HepG2 (cell line): ENCODE measurements at regions not wholly inside any gene's neighbourhood (a gene's known extent, or its start where the extent isn't known, plus 50 kb on each side); places are given as distances from the start of the nearest gene placed in this dataset.

ENCODE experiments used
- BORCS8-MEF2B ChIP-seq: sonication (generic); formaldehyde crosslinking; IDR thresholded peaks from 2 replicates; pipeline ENCODE4 v1.8.0; 2022; ENCODE audit warnings: mild to moderate bottlenecking, missing genetic modification reagents
- DMAP1 ChIP-seq: IDR thresholded peaks from 2 replicates; pipeline ENCODE4 v1.6.1; 2016
- DR1 ChIP-seq: sonication (generic); formaldehyde crosslinking; IDR thresholded peaks from 2 replicates; pipeline ENCODE4 v1.8.0; 2021; ENCODE audit warnings: mild to moderate bottlenecking, missing genetic modification reagents, inconsistent platforms
- FOXA3 ChIP-seq: IDR thresholded peaks from 2 replicates; pipeline ENCODE4 v1.6.1; 2016; ENCODE audit warnings: missing genetic modification reagents, missing compliant biosample characterization
- GPN1 ChIP-seq: sonication (generic); formaldehyde crosslinking; IDR thresholded peaks from 2 replicates; pipeline ENCODE4 v1.5.1; 2020; ENCODE audit warnings: missing genetic modification reagents, borderline replicate concordance
- HDAC2 ChIP-seq: sonication (generic); formaldehyde crosslinking; IDR thresholded peaks from 2 replicates; pipeline ENCODE4 v1.4.0; 2020; ENCODE audit warnings: missing genetic modification reagents
- KDM5A ChIP-seq: fragments of 200-600 bp; sonication (generic); IDR thresholded peaks from 2 replicates; pipeline ENCODE4 v1.7.0; 2018; ENCODE audit warnings: antibody characterized with exemption, mild to moderate bottlenecking, low read length, borderline replicate concordance
- MATR3 ChIP-seq: sonication (generic); formaldehyde crosslinking; IDR thresholded peaks from 2 replicates; pipeline ENCODE4 v1.4.0; 2020; ENCODE audit warnings: missing genetic modification reagents
- NCOA1 ChIP-seq: sonication (generic); formaldehyde crosslinking; IDR thresholded peaks from 2 replicates; pipeline ENCODE4 v1.9.0; 2021; ENCODE audit warnings: missing genetic modification reagents
- NFE2L2 ChIP-seq: fragments of 150-350 bp; IDR thresholded peaks from 2 replicates; pipeline ENCODE4 v1.6.1; 2014; ENCODE audit warnings: low read length
- RAD21 ChIP-seq: fragments of 450-650 bp; formaldehyde crosslinking; IDR thresholded peaks from 2 replicates; pipeline ENCODE4 v1.5.0; 2020; ENCODE audit warnings: mild to moderate bottlenecking
- SP140L ChIP-seq: sonication (generic); formaldehyde crosslinking; IDR thresholded peaks from 2 replicates; pipeline ENCODE4 v1.4.0; 2020; ENCODE audit warnings: missing genetic modification reagents, borderline replicate concordance
- SRF ChIP-seq: IDR thresholded peaks from 2 replicates; pipeline ENCODE4 v1.6.1; 2011; ENCODE audit warnings: mild to moderate bottlenecking, low read depth, low read length, moderate library complexity
- SRSF4 ChIP-seq: fragments of 200-400 bp; formaldehyde crosslinking; IDR thresholded peaks from one replicate; pipeline ENCODE4 v1.6.1; 2018; ENCODE audit warnings: mild to moderate bottlenecking, low read depth, low read length, moderate library complexity; ENCODE audit not compliant: poor library complexity, severe bottlenecking
- STAG1 ChIP-seq: sonication (generic); formaldehyde crosslinking; IDR thresholded peaks from 2 replicates; pipeline ENCODE4 v1.4.0; 2020; ENCODE audit warnings: missing genetic modification reagents
- THYN1 ChIP-seq: sonication (generic); formaldehyde crosslinking; IDR thresholded peaks from 2 replicates; pipeline ENCODE4 v1.8.1; 2023; ENCODE audit warnings: low read depth, mild to moderate bottlenecking, moderate library complexity, missing genetic modification reagents, borderline replicate concordance
- ZBTB25 ChIP-seq: IDR thresholded peaks from 2 replicates; pipeline ENCODE4 v1.6.1; 2018; ENCODE audit warnings: missing genetic modification reagents
- ZEB1 ChIP-seq: IDR thresholded peaks from 2 replicates; pipeline ENCODE4 v1.6.1; 2012; ENCODE audit warnings: mild to moderate bottlenecking, low read depth, inconsistent platforms; ENCODE audit not compliant: insufficient replicate concordance
- ZMYM4 ChIP-seq: sonication (generic); formaldehyde crosslinking; IDR thresholded peaks from 2 replicates; pipeline ENCODE4 v1.8.1; 2023; ENCODE audit warnings: mild to moderate bottlenecking, missing genetic modification reagents
- ZNF232 ChIP-seq: sonication (generic); formaldehyde crosslinking; IDR thresholded peaks from 2 replicates; pipeline ENCODE4 v1.4.0; 2020; ENCODE audit warnings: missing genetic modification reagents, borderline replicate concordance
- ZNF256 ChIP-seq: sonication (generic); formaldehyde crosslinking; conservative IDR thresholded peaks from 2 replicates; pipeline ENCODE4 v1.4.0; 2020; ENCODE audit warnings: missing genetic modification reagents
- ZNF337 ChIP-seq: sonication (generic); formaldehyde crosslinking; IDR thresholded peaks from 2 replicates; pipeline ENCODE4 v1.5.1; 2020; ENCODE audit warnings: missing genetic modification reagents, low read depth, mild to moderate bottlenecking, borderline replicate concordance
- ZNF34 ChIP-seq: sonication (generic); formaldehyde crosslinking; IDR thresholded peaks from 2 replicates; pipeline ENCODE4 v1.4.0; 2020; ENCODE audit warnings: mild to moderate bottlenecking, missing genetic modification reagents, borderline replicate concordance
- ZNF430 ChIP-seq: sonication (generic); formaldehyde crosslinking; IDR thresholded peaks from 2 replicates; pipeline ENCODE4 v1.9.0; 2021; ENCODE audit warnings: mild to moderate bottlenecking, missing genetic modification reagents
- ZNF530 ChIP-seq: sonication (generic); formaldehyde crosslinking; IDR thresholded peaks from 2 replicates; pipeline ENCODE4 v1.5.0; 2020; ENCODE audit warnings: low read depth, mild to moderate bottlenecking, missing genetic modification reagents
- ZNF556 ChIP-seq: sonication (generic); formaldehyde crosslinking; IDR thresholded peaks from 2 replicates; pipeline ENCODE4 v1.4.0; 2020; ENCODE audit warnings: mild to moderate bottlenecking, missing genetic modification reagents, borderline replicate concordance
- ZNF598 ChIP-seq: sonication (generic); formaldehyde crosslinking; IDR thresholded peaks from 2 replicates; pipeline ENCODE4 v1.5.1; 2020; ENCODE audit warnings: mild to moderate bottlenecking, missing genetic modification reagents, borderline replicate concordance
- ZNF761 ChIP-seq: sonication (generic); formaldehyde crosslinking; conservative IDR thresholded peaks from 2 replicates; pipeline ENCODE4 v1.4.0; 2020; ENCODE audit warnings: mild to moderate bottlenecking, missing genetic modification reagents
- ZNF83 ChIP-seq: sonication (generic); formaldehyde crosslinking; IDR thresholded peaks from 2 replicates; pipeline ENCODE4 v1.4.0; 2020; ENCODE audit warnings: missing genetic modification reagents, mild to moderate bottlenecking, borderline replicate concordance
- ZSCAN12 ChIP-seq: sonication (generic); formaldehyde crosslinking; IDR thresholded peaks from 2 replicates; pipeline ENCODE4 v1.9.0; 2021; ENCODE audit warnings: mild to moderate bottlenecking, missing genetic modification reagents

- no peak for TF ChIP-seq ZNF34 (CRISPR knock-in tag)
- TF ChIP-seq KDM5A = no peak; the same call in 1 of the 2 replicates
- TF ChIP-seq DR1 (CRISPR knock-in tag) = no peak
- no peak for TF ChIP-seq GPN1 (CRISPR knock-in tag)
- peak; percentile 56; the same call in 1 of the 2 replicates for TF ChIP-seq ZNF256 (CRISPR knock-in tag)
- no peak for TF ChIP-seq ZNF232 (CRISPR knock-in tag)
- TF ChIP-seq MATR3 = no peak
- no peak for TF ChIP-seq ZNF761 (CRISPR knock-in tag)
- no peak for TF ChIP-seq NCOA1 (CRISPR knock-in tag)
- 0 out of 2 replicates have a peak, but pooled peaks have one; percentile 28 for TF ChIP-seq HDAC2
- no peak for TF ChIP-seq ZNF83 (CRISPR knock-in tag)
- 0 out of 2 replicates have a peak, but pooled peaks have one; percentile 54 for TF ChIP-seq THYN1
- TF ChIP-seq ZEB1 = peak; percentile 39
- TF ChIP-seq ZNF530 (CRISPR knock-in tag) = no peak
- no peak for TF ChIP-seq ZMYM4
- TF ChIP-seq RAD21 = peak; percentile 91
- no peak for TF ChIP-seq ZSCAN12
- no peak; the same call in 1 of the 2 replicates for TF ChIP-seq NFE2L2
- peak; percentile 22; the same call in 1 of the 2 replicates for TF ChIP-seq FOXA3 (CRISPR knock-in tag)
- no peak for TF ChIP-seq ZNF430 (CRISPR knock-in tag)
- no peak for TF ChIP-seq SRSF4
- TF ChIP-seq ZNF337 (CRISPR knock-in tag) = no peak
- TF ChIP-seq DMAP1 (CRISPR knock-in tag) = peak; percentile 47; the same call in 1 of the 2 replicates
- peak; percentile 55; the same call in 1 of the 2 replicates for TF ChIP-seq ZBTB25
- TF ChIP-seq SP140L (CRISPR knock-in tag) = 0 out of 2 replicates have a peak, but pooled peaks have one; percentile 40
- TF ChIP-seq STAG1 (CRISPR knock-in tag) = peak; percentile 98
- 0 out of 2 replicates have a peak, but pooled peaks have one; percentile 47 for TF ChIP-seq BORCS8-MEF2B (CRISPR knock-in tag)
- no peak for TF ChIP-seq SRF
- no peak for TF ChIP-seq ZNF598 (CRISPR knock-in tag)
- TF ChIP-seq ZNF556 (CRISPR knock-in tag) = no peak
These were observed 99.5 kb upstream of the STK39 start (continued) for GRCh38 chr2:168346725-168347477.
